HG02571 (cell line): ENCODE measurements at regions not wholly inside any gene's neighbourhood (a gene's known extent, or its start where the extent isn't known, plus 50 kb on each side); places are given as distances from the start of the nearest gene placed in this dataset.
"Not testable (repeated sequence)": the region's sequence is repeated elsewhere in the genome, so short reads cannot be mapped to it uniquely, and the experiment has no call there.

ENCODE experiments used
- ATAC-seq: cut with Tn5 transposase; IDR thresholded peaks from one replicate; pipeline ENCODE4 v1.9.1; 2021; ENCODE audit warnings: mild to moderate bottlenecking, moderate library complexity; ENCODE audit not compliant: unreplicated experiment

DNA sequence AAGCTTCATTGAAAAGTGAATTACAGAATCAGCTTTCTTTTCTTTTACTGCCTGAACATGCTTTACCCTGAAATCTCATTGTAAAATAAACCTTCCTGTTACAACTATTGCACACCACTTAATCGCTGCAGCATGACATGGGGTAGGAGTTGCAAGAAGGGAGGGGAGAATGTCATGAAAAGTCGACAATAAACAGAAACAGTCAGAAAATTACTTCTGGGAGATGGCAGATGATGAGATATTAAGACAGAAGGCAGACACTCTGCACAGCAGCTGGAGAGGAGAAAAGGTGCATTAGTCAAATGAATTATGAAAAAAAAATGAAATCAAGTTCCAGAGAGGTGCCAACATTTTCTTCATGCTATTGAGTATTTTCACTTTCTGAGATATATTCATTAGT is 287.7 kb downstream of the PCDH7 start:
- ATAC-seq = no peak

DNA sequence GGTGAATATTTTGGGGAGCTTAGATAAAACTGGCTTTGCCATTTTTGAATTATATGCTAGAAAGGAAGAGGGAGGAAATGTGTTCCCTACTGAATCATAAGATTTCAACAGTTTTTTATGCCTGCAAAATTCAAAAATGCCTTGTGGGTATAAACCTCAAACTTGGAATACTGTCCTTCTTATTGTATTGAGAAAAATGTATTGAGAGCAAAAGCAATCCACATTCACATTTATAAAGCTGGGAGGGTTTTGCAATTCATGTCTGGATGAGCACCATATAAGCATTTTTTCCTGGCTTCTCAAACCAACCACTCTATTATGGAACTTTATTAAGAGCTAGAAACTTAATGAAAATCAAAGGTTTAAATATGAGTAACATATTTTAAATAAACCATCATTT is 289.8 kb downstream of the PCDH7 start:
- ATAC-seq = no peak

DNA sequence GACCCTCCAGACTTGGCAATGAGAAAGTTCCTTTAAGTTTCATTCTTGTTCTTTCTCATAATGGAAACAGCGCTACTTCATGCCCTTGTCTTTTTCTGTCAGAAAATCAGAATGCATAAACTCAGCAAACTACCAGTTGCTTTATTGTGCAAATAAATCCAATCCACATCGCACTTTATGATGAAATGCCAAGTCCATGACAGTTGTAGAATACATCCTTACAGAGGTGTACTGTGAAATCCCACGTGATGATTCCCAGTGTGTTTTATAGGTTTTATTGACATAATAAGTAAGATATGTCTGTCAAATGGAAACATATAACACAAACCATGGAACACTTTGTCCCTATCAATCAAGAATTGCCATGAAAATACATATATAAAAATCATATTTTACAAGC is 295.0 kb downstream of the PCDH7 start:
- ATAC-seq = no peak

DNA sequence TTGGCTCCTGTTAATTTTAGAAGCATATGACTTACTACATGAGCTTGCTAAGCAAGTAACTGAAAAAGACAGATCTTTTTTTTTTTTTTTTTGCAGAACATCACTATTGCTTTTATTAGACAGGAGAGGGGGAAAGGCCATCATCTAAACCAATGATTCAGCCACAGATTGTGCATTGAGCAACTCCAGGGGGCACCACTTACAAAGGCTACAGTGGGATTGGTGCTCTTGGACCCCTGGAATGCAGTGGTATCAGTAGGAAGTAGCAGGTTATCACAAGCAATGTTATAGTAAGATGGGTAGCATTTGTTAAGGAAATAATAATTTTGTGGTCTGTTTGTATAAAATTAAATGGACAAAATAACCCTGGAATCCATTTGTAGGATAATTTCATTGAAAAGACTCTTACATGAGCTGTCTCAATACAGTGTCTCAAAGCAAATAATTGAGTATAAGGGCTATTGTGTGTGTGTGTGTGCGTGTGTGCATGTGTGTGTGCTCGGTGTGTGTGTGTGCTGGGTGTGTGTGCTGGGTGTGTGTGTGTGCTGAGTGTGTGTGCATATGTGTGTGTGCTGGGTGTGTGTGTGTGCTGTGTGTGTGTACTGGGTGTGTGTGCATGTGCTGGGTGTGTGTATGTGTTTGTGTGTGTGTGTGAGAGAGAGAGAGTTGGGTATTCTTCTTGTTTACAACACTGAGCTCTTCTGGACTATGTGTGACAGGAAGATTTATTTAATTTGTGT is 296.3 kb downstream of the PCDH7 start:
- ATAC-seq = no peak

DNA sequence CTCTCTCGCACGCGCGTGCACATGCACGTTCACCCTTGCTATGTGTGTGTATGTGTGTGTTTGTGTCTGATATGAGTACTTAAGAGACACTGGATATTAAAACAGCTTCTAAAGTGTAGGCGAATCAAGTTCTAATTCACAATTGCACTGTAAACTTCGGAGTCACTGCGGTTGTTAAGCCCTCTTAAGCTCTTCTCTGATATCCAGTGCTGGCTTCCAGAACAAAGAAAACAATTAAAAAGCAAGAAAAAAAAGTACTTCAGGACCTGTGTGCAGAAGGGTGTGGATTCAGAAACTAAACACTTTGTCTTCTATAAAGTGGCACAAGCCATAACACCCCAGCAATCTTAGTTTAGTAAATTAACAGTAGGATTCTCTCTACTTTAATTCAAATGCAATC is 300.2 kb downstream of the PCDH7 start:
- ATAC-seq = no peak

DNA sequence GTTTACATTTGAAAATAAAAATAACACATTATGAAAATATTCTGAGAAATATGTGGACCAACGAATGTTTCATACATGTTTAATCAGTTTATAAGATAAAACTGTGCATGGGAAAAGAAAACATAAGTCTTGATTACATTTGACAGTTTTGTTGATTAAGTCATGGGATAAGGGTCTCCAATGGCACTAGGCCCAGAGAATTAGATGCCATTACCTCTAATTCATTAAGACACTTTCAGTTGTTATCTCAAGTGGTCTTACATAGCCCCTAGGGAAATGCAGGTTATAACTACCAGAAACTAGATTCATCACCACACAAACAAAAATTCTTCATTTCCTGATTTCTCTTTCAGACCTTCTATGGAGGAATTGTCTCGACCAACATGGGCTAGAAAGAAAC is 300.8 kb downstream of the PCDH7 start:
- no peak for ATAC-seq

DNA sequence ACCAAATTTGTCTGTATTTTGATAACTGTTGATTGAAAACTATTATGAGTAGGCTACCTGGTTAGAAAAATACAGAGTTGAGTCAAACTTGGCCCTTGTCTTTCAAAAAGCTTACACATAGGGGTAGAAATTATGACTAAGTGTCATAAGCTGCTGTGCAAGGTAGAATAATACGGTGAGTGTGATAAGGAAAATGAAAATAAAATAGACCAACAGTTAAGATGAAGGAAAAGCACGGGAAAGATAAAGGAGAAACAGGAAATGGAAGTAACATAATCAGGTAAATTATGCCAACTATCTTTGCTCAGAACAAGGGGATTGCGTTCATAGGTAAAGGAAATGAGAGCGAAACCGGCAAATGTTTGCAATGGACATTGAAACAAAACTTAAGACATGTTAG is 302.5 kb downstream of the PCDH7 start:
- no peak for ATAC-seq

DNA sequence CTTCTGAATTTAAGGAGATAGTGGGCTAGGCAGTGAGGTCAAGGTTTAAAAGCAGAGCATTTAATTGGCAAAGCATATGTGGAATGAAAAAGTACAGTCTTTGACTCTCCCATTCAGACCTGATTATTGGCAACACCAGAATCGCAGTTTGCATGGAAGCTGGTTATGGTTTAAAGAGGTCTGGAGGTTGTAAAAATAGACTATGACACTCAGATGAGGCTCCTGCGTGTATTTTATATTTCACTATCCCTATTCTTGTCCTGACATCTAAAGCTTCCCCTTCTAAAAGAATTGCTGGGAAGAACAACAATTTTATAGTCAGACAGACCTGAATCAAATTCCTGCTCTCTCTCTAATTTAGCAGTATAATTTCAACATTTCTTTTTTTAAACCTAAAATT is 302.9 kb downstream of the PCDH7 start:
- no peak for ATAC-seq

DNA sequence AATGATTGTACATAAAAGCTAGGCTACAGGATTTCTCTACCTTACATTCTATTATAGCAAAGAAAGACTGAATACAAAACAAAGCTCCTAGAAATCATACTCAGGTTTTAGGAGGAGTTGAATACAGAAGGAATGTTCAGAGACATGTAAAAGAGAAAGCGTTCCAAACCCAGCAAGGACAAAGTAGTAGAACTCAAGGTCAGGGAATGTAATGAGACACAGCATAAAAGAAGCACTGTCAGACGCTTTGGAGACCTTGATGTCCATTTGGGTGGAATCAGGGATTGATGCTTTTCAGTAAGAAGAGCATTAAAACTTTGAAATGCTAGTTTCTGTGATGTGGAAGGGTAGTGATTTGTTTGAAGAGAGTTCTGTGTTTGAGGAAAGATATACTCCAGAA is 303.6 kb downstream of the PCDH7 start:
- no peak for ATAC-seq

DNA sequence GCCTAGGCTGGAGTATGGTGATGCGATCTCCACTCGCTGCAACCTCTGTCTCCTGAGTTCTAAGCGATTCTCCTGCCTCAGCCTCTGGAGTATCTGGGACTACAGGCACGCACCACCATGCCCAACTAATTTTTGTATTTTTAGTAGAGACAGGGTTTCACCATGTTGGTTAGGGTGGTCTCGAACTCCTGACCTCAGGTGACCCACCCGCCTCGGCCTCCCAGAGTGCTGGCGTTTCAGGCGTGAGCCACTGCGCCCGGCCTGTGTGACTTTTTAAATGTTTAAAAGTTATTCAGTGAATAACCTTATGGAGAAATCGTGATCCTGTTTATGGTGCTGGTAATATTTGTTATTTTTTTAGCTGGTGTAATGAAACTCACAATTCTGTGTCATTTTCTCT is 304.6 kb downstream of the PCDH7 start:
- not testable (repeated sequence) for ATAC-seq

DNA sequence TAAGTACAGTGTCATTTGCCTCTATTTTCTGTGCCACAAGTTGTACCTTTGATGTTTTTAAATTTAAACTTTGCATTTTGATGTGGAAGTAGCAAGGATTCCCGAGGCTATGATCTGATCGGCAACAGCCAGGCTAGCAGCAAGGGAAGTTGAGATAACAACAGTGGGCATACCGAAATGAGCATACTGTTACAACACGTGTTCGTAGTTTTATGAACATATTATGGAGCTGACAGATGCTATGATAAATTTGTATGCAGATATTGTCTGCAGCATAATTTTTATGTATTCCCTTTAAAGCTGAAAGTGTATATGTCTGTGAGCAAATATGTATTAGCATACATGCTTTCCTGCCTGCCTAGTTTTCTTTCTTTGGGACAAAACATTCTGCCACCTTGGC is 306.1 kb downstream of the PCDH7 start:
- no peak for ATAC-seq

DNA sequence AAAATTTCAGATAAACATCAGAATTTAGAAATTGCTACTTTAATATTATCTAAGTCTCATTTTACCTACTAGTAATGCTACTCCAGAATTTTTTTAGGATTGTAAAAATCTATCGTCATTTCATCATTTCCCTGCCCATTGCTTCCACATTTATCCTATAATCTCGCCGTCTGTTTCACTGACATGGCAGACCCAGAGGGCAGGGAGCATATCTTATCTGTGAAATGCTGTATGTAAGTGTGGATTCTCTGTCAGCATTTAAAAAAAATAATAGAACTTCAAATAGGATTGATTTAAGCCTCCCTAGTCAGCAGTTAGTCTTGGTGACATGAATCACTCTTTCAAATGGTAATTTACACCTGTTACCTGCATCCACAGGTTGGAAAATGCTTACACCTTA is 314.4 kb downstream of the PCDH7 start:
- no peak for ATAC-seq

DNA sequence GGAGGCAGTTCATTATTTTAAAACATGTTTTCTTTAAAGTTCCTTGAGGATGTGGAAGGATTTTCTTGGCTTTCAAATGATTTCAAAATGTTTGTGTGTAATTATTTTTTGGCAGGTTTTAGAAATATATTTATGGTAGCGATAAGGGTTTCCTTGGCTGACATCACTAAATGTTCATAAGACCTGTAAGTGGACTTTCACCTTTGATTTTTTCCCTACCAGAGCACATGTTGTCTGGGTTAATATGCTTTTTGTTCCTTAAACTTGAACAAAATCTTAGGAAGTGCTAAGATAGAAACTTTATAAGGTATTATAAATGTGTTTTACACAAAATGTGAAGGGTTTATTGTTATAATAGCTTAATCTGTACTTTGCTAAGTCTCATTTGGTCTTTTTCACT is 315.6 kb downstream of the PCDH7 start:
- ATAC-seq = no peak

DNA sequence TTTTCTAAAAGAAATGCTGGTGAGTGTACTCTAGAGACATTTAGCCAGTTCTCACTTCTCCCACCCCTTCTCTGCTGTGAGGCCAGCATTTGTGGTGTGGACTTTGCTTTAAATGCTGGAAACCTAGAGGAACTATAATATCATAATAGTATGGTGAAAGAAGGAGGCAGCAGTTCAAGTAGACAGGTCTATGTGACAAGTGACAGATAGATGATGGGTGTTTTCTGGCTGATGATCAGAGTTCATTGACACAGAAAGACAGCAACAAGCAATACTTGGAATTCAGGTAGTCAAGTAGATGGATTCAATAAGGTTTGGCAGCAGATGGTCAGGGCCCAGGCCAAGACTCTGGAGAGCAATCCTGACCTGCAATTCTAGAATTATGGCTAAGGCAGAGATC is 317.5 kb downstream of the PCDH7 start:
- no peak for ATAC-seq

DNA sequence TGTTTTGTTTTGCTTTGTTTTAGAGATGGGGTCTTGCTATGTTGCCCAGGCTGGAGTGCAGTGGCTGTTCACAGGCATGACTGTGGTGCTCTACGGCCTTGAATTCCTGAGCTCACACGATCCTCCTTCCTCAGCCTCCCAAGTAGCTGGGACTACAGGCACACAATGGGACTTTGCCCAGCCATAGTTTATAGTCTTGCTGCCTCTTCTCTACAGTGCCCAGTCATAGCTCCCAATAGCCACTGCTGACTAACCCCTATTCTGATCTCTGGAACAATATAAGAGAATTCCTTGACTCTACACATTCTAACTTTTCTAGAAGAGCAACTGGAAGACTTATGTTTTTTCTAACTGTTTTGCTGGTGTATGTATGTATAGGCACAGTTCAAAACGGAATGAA is 319.2 kb downstream of the PCDH7 start:
- no peak for ATAC-seq

DNA sequence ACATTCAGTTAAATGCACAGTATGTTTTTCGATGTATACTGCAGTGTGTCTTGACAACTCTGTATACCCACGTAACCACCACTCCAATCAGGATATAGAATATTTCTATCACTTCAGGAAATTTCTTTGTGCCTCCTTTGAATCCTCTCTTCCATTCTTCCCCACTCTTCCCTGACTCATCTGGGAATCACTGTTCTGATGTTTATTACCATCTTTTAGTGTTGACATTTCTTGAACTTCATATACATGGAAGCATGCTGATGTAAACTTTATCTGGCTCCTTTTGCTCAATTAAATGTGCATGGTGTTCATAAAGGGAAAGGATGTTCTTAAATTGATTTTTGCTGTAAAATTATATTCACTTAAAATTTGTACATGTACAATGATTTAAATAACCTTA is 319.9 kb downstream of the PCDH7 start:
- ATAC-seq = no peak

DNA sequence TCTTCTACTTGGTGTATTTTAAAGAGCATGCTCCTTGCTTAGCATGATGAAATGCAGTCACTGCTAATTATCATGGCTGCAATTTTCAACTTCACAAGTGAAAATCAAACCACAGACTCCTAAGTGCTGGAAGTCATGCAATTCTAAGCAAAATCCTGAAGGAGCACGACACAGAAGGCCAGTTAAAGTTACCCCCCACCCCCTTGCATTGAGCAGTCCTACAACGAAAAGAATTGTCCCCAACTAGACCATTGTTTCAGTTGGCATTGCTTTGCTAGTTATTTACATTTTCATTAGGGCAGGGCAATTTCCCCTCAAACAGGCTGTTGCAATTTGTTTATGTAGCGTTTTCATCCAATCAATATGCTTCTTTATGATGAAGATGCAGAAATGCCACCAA is 321.2 kb downstream of the PCDH7 start:
- ATAC-seq = no peak

DNA sequence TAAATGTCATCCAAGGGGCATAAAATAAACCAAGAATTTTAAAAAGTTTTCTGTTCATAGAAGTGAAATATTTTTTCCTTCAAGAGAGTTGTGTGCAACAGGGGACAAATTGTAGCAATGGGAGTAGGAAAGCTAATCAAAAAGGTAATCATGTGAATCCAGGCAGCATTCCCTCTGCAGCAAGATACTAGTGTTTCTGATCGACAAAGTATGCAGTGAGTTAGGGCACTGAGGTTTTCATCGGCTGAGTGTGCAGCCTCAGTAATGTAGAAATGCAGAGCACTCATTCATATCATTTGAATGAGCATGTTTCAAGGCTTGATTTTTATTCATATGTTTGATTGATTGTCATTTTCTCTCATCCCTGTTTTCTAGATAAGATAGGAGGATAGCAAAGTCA is 321.7 kb downstream of the PCDH7 start:
- ATAC-seq = no peak

DNA sequence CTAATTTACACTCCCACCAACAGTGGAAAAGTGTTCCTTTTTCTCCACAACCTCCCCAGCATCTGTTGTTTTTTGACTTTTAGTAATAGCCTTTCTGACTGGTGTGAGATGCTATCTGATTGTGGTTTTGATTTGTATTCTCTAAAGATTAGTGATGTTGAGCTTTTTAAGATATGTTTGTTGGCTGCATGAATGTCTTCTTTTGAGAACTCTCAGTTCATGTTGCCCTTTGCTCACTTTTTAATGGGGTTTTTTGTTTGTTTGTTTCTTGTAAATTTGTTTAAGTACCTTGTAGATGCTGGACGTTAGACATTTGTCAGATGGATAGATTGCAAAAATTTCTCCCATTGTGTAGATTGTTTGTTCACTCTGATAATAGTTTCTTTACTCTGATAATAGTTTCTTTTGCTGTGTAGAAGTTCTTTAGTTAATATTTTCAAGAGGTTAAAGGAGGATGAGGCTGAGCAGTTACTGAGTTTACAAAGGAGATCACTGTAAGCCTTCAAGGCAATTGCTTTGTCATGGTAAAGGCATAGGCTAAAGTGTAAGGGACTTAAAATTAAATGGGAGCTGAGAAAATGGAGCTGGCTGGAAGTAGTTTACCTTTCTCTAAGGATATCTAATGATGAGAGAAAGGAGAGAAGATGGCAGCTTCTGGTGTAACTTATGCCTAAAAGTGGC is 323.4 kb downstream of the PCDH7 start:
- ATAC-seq = no peak

DNA sequence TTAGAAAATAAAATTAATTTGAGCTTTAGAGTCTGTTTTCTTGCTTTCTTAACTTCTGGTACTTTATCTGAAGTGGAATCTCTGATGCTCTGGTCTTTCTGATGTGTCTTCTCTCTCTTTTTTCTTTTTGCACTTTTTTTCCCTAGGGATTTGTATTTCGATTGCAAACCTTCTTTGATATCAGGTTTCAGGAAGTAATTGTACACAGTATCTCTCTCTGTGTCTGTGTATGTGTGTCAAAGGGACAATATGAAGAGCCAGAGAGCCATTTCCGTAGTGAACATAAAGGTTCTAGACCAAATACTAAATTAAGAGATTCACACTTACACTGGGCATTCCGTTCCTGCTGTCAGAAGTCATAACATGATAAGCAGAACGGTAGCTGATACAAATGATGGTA is 325.0 kb downstream of the PCDH7 start:
- no peak for ATAC-seq

DNA sequence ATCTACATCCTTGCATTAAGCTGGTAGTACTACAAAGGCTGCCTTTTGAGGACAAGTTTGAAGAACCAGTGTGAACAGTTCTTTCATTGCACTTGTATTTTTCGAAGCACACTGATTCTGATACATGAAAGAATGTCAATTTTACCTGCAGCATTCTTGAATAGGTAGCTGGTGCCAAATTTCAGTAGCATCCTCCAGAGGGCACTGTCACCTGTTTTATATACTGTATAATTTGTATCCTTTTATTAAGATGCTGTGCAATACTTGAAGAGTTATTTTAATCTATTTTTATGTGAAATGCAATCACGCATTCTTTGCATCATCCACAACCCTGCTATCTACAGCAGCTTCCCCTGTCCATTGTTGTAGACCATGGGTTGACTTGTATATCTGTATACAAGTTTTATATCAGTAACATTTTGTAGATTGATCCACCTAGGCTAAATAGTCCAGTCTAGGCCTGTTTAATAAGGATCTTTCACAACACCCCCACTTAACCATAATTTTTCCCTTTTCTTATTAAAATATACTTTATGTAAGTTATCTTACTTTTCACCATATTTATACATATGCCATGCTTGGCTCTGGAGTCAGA is 325.7 kb downstream of the PCDH7 start:
- no peak for ATAC-seq

DNA sequence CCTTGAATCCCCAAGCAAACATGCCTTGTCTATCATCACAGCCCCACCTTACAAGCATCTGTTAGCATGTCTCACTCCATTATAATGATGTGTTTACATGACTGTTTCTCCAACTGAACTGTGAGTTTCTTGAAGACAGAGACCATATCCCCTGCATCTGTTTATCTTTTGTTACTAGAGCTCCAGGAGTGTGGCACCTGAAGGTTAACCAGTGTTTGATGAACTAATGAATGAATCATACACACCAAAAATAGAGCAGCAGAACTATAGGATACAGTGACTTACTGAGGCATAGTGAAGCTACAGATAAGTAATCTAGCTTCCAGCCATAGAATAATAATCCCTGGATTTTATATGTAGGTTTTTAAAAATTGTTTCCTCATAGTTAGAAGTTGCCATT is 331.0 kb downstream of the PCDH7 start:
- ATAC-seq = no peak
